ENCODE measurements at regions not wholly inside any gene's neighbourhood (a gene's known extent, or its start where the extent isn't known, plus 50 kb on each side); places are given as distances from the start of the nearest gene placed in this dataset.
A peak's percentile ranks its signal among the peaks of the same experiment; 100 is the strongest.
"Not testable (repeated sequence)": the region's sequence is repeated elsewhere in the genome, so short reads cannot be mapped to it uniquely, and the experiment has no call there.

DNA sequence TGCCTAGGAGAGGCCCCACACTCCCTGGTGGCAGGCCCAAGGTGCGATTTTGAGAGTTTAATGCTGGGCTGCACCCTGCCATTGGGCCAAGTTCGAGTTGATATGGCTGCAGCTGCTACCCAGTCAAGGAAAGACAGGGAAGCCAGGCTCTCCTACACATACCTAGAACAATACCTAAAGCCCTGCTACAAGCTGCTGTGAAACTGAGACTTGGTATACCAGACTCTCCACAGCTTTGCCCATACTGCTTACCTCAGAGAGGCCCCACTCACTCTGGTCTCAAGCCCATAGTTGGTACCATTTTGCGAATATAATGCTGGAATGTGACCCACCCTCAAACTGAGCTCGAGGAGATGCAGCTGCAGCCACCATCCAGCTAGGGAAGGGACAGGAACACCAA lies 147.7 kb upstream of the MAGEB2 start:
- TF ChIP-seq, protein P1, sequence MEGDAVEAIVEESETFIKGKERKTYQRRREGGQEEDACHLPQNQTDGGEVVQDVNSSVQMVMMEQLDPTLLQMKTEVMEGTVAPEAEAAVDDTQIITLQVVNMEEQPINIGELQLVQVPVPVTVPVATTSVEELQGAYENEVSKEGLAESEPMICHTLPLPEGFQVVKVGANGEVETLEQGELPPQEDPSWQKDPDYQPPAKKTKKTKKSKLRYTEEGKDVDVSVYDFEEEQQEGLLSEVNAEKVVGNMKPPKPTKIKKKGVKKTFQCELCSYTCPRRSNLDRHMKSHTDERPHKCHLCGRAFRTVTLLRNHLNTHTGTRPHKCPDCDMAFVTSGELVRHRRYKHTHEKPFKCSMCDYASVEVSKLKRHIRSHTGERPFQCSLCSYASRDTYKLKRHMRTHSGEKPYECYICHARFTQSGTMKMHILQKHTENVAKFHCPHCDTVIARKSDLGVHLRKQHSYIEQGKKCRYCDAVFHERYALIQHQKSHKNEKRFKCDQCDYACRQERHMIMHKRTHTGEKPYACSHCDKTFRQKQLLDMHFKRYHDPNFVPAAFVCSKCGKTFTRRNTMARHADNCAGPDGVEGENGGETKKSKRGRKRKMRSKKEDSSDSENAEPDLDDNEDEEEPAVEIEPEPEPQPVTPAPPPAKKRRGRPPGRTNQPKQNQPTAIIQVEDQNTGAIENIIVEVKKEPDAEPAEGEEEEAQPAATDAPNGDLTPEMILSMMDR (IDR thresholded peaks at IDR 0.05; ENCODE audit: low read depth, low read length) = no peak
- DNase-seq (ENCODE audit: extremely low read depth, low read depth) = no peak

DNA sequence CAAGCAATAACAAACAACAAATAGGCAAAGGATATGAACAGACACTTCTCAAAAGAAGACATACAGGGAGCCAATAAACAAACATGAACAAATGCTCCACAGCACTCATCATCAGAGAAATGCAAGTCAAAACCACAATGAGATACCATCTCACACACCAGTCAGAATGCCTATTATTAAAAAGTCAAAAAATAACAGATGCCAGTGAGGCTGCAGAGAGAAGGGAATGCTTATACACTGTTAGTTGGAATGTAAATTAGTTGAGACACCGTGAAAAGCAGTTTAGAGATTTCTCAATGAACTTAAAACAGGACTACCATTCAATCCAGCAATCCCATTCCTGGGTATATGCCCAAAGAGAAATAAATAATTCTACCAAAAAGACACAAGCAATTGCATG lies 129.8 kb upstream of the MAGEB2 start:
- DNase-seq (ENCODE audit: extremely low read depth, low read depth) = no peak
- TF ChIP-seq, protein P1 (IDR thresholded peaks at IDR 0.05; ENCODE audit: low read depth, low read length) = no peak

DNA sequence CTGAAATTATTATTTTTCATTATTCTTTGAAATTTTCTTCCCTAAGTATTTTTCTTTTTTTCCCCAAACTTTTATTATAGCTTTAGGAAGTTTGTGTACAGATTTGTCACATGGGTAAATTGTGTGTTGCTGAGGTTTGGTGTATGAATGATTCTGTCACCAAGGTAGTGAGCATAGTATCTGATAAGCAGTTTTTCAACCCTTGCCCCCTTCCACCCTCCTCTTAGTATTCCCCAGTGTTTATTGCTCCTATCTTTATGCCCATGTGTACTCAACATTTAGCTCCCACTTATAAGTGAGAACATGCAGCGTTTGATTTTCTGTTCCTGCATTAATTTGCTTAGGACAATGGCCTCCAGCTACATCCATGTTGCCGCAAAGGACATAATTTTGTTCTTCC lies 103.9 kb upstream of the MAGEB2 start:
- no peak for DNase-seq (ENCODE audit: extremely low read depth, low read depth)
- TF ChIP-seq, protein P1 (IDR thresholded peaks at IDR 0.05; ENCODE audit: low read depth, low read length) = no peak

DNA sequence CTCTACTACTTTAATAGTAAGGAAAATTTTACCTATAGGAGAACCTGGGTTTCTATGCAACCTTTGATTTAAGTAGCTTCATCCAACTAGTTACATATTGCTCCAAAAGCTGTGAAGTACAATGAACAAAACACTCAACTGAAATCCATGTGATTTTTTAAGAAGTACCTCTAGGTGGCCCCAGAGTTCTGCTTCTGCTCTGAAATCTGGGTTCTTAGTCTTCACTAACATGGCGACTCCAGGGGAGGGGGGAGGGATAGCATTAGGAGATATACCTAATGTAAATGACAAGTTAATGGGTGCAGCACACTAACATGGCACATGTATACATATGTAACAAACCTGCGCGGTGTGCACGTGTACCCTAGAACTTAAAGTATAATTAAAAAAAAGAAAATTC lies 73.4 kb upstream of the MAGEB2 start:
- TF ChIP-seq, protein P1 (IDR thresholded peaks at IDR 0.05; ENCODE audit: low read depth, low read length) = peak; percentile 38
- peak; percentile 1 for DNase-seq (ENCODE audit: extremely low read depth, low read depth)

DNA sequence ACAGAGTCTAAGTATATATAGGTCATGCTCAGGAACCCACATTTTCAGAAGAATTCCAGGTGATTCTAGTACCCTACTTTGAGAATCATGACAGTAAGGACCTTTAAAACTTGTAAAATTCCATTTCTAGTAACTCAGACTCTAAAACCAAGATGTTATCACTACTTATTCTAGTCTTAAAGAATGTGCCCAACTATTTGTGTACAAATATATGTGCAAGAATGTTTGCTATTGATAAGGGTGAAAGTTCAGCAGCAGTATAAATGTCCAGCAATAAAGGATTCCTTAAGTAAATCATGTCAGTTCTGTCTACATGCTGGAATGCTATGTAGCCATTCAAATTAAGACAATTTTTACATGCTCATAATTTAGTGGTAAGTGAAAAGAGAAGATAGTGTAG lies 71.1 kb upstream of the MAGEB2 start:
- TF ChIP-seq, protein P1 (IDR thresholded peaks at IDR 0.05; ENCODE audit: low read depth, low read length) = no peak
- DNase-seq (ENCODE audit: extremely low read depth, low read depth) = no peak

DNA sequence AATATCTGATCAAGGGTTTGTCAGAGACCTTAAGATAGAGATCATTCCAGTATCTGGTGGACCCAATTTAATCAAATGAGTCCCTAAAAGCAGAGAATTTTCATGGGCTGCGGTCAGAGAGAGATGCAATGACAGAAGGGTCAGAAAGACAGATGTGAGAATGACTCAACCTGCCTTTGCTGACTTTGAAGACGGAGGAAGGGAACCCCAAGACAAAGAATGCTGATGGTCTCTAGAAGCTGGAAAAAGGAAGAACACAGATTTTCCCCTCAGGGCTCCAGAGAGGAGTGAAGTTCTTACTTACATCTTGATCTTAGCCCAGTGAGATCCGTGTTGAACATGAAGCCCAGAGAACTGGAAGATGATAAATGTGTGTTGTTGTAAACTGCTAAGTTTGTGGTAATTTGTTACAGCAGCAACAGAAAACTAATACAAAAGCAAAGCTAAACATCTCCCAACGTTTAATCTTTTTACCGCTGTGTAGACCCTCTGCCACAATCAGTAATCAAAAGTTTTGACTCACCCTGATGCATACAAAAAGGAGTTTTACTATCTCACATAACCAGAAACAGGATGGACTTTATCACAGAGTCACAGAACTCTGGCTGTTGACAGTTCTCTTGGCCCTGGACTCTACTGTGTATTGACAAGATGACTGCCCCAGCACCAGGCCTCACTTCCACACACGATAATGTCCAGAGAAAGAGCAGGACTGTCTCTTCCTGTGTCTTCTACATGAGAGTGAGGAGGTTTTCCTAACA lies 70.2 kb upstream of the MAGEB2 start:
- TF ChIP-seq, protein P1 (IDR thresholded peaks at IDR 0.05; ENCODE audit: low read depth, low read length) = no peak
- DNase-seq (ENCODE audit: extremely low read depth, low read depth) = no peak

DNA sequence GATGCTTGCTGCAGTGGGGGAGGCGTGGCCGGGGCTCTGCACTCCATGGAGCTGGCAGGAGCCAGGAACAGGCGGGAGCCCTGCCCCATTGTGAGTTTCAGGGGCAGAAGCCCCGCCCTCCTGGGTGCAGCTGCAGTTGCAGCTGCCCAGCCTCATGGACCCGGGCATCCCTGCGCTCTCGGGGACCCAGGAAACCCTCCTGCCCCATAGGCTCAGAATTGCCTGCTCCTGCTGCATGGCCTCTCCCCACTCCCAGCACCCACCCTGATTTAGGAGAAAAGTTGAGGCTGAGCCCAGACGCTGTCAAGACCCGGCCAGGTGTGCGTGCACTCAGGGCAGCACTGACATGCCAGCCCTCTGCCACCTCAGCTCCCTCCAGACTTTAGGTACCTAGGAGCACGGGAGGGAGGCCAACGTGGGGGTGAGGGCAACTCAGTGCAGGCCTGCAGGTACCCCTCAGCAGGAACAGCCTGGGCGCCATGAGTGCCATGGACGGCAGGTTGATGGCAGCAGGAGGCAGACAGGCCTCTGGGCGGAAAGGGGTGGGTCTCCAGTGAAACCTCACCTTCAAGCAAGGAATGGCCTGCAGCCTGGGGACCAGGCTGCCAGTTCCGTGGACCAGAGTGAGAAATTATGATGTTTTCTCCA lies 67.2 kb upstream of the MAGEB2 start:
- TF ChIP-seq, protein P1 (IDR thresholded peaks at IDR 0.05; ENCODE audit: low read depth, low read length) = no peak
- DNase-seq (ENCODE audit: extremely low read depth, low read depth) = no peak

DNA sequence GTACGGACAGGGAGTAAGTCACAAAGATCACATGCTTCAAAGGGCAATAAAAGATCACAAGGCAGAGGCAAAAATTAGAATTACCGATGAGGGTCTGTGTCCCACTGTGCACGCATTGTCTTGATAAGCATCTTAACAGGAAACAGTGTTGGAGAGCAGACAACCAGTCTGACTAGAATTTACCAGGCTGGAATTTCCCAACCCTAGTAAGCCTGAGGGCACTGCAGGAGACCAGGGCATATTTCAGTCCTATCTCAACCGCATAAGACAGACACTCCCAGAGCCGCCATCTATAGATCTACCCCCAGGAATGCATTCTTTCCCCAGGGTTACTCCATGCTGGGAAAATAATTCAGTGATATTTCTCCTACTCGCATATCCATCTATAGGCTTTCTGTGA lies 66.2 kb upstream of the MAGEB2 start:
- DNase-seq (ENCODE audit: extremely low read depth, low read depth) = not testable (repeated sequence)

Measured in AG09319 (cell line).